HCT116 (cell line): ENCODE measurements at regions not wholly inside any gene's neighbourhood (a gene's known extent, or its start where the extent isn't known, plus 50 kb on each side); places are given as distances from the start of the nearest gene placed in this dataset.

ENCODE experiments used
- ATAC-seq: fragments of 200-7000 bp; cut with Tn5 transposase; 2 replicates; pipeline ENCODE4 v1.9.1; 2020; ENCODE audit warnings: mild to moderate bottlenecking, moderate library complexity
- BruUV-seq: library from RNA; stranded (reverse); fragments of 400-500 nt; replicated peaks from 2 replicates; lab custom pipeline; 2021; lab: Mats Ljungman, UMichigan
- CTCF ChIA-PET: fragments of 300-600 bp; sonication (Branson Sonifier 250); formaldehyde crosslinking; loops from one replicate; lab custom pipeline; 2021; ENCODE audit warnings: antibody characterized with exemption; lab: Charles Lee
- POLR2A ChIA-PET: fragments of 300-600, 350-600 bp; sonication (Branson Sonifier 250); formaldehyde crosslinking; loops from one replicate; lab custom pipeline; 2021; ENCODE audit warnings: antibody characterized with exemption; lab: Charles Lee
- RAD21 ChIA-PET, 2 experiments: fragments of 300-600 bp; sonication (Branson Sonifier 250); formaldehyde crosslinking; loops; one replicate each; lab custom pipeline; 2023; ENCODE audit warnings: low total read pairs in 2 of 2; ENCODE audit not compliant: uncharacterized antibody in 2 of 2, unreplicated experiment in 2 of 2, low non-redundant PET in 1 of 2; lab: Charles Lee
- DNase-seq: peaks from one replicate; pipeline ENCODE4 v3.0.0-alpha.2; 2010; ENCODE audit warnings: low read depth, low spot score
- H2AFZ ChIP-seq: fragments of 200-600 bp; shearing (Covaris generic), sonication (generic); 2 replicates; pipeline ENCODE4 v1.6.1; 2017; ENCODE audit warnings: low read depth, mixed run types, mixed read lengths, antibody characterized with exemption, low read length; ENCODE audit not compliant: poor library complexity, severe bottlenecking
- H3K27ac ChIP-seq: 2 replicates; pipeline ENCODE4 v1.5.1; 2012; ENCODE audit warnings: low read depth, low read length
- H3K27me3 ChIP-seq: fragments of 200-600 bp; sonication (generic); 2 replicates; pipeline ENCODE4 v1.6.1; 2016; ENCODE audit warnings: mixed run types, low read length, mixed read lengths; ENCODE audit not compliant: insufficient read depth
- H3K36me3 ChIP-seq, 2 experiments: fragments of 200-500 bp in 1 of 2; fragments of 200-600 bp in 1 of 2; sonication (Bioruptor generic) in 1 of 2; sonication (generic) in 1 of 2; 2 replicates each; pipeline versions ENCODE4 v1.5.1 to v1.6.1; 2014 to 2016; ENCODE audit warnings: low read length in 2 of 2, inconsistent platforms in 1 of 2, mixed read lengths in 1 of 2, mixed run types in 1 of 2; ENCODE audit not compliant: insufficient read depth in 2 of 2, control insufficient read depth in 1 of 2
- H3K4me1 ChIP-seq, 2 experiments: fragments of 200-600 bp in 1 of 2; sonication (generic) in 1 of 2; 2 replicates each; pipeline versions ENCODE4 v1.5.1 to v1.6.1; 2012 to 2017; ENCODE audit warnings: low read length in 2 of 2, inconsistent platforms in 1 of 2, mild to moderate bottlenecking in 1 of 2, mixed read lengths in 1 of 2, mixed run types in 1 of 2, moderate library complexity in 1 of 2; ENCODE audit not compliant: insufficient read depth in 2 of 2, control insufficient read depth in 1 of 2
- H3K4me2 ChIP-seq: fragments of 200-600 bp; sonication (generic); 2 replicates; pipeline ENCODE4 v1.6.1; 2017; ENCODE audit warnings: mixed run types, low read length, mixed read lengths
- H3K4me3 ChIP-seq, 2 experiments: fragments of 200-600 bp in 1 of 2; sonication (generic) in 1 of 2; replicated peaks in 1 of 2; 2 replicates each; pipeline ENCODE4 v1.5.1; 2011 to 2016; ENCODE audit warnings: low read length in 2 of 2, control low read depth in 1 of 2, low read depth in 1 of 2, mild to moderate bottlenecking in 1 of 2, mixed read lengths in 1 of 2, mixed run types in 1 of 2
- H3K79me2 ChIP-seq: fragments of 200-600 bp; sonication (generic); 2 replicates; pipeline ENCODE4 v1.6.1; 2017; ENCODE audit warnings: mild to moderate bottlenecking, mixed run types, low read length, moderate library complexity, mixed read lengths; ENCODE audit not compliant: insufficient read depth
- H3K9ac ChIP-seq: fragments of 200-600 bp; sonication (generic); 2 replicates; pipeline ENCODE4 v1.6.1; 2016; ENCODE audit warnings: low read length, mixed read lengths
- H3K9me2 ChIP-seq: fragments of 200-600 bp; sonication (generic), shearing (Covaris generic); 2 replicates; pipeline ENCODE4 v1.6.1; 2017; ENCODE audit warnings: mixed run types, mild to moderate bottlenecking, moderate library complexity; ENCODE audit not compliant: insufficient read depth
- H3K9me3 ChIP-seq, 2 experiments: fragments of 200-500 bp in 1 of 2; fragments of 200-600 bp in 1 of 2; sonication (Bioruptor generic) in 1 of 2; sonication (generic) in 1 of 2; 2 replicates each; pipeline ENCODE4 v1.6.1; 2014 to 2017; ENCODE audit warnings: low read length in 2 of 2, mixed read lengths in 2 of 2, inconsistent platforms in 1 of 2, low read depth in 1 of 2, mild to moderate bottlenecking in 1 of 2, mixed run types in 1 of 2, moderate library complexity in 1 of 2; ENCODE audit not compliant: control insufficient read depth in 1 of 2, insufficient read depth in 1 of 2
- H4K20me1 ChIP-seq: fragments of 200-600 bp; sonication (generic), shearing (Covaris generic); 2 replicates; pipeline ENCODE4 v1.6.1; 2017; ENCODE audit warnings: mixed run types, mild to moderate bottlenecking, moderate library complexity; ENCODE audit not compliant: insufficient read depth
- CBX3 ChIP-seq: IDR thresholded peaks from 2 replicates; pipeline ENCODE4 v1.6.1; 2012; ENCODE audit warnings: low read depth
- CEBPB ChIP-seq: IDR thresholded peaks from 2 replicates; pipeline ENCODE4 v1.6.1; 2012; ENCODE audit warnings: low read depth
- EGR1 ChIP-seq: IDR thresholded peaks from 2 replicates; pipeline ENCODE4 v1.6.1; 2012; ENCODE audit warnings: low read depth
- ELF1 ChIP-seq: IDR thresholded peaks from 2 replicates; pipeline ENCODE4 v1.6.1; 2012; ENCODE audit warnings: low read depth, borderline replicate concordance
- EZH2 ChIP-seq: fragments of 200-600 bp; sonication (generic); IDR thresholded peaks from 2 replicates; pipeline ENCODE4 v1.6.1; 2017; ENCODE audit warnings: antibody characterized with exemption, mixed run types
- EZH2phosphoT487 ChIP-seq: fragments of 200-600 bp; IDR thresholded peaks from 2 replicates; pipeline ENCODE4 v1.6.1; 2018; ENCODE audit warnings: antibody characterized with exemption, borderline replicate concordance
- JUND ChIP-seq: IDR thresholded peaks from 2 replicates; pipeline ENCODE4 v1.6.1; 2012
- POLR2A ChIP-seq: IDR thresholded peaks from 2 replicates; pipeline ENCODE4 v1.7.0; 2011; ENCODE audit warnings: borderline replicate concordance; ENCODE audit not compliant: insufficient read depth, insufficient read length; ENCODE audit errors: extremely low read depth
- POLR2AphosphoS5 ChIP-seq: IDR thresholded peaks from 2 replicates; pipeline ENCODE4 v1.6.1; 2011; ENCODE audit warnings: mild to moderate bottlenecking, low read depth, low read length, moderate library complexity
- RAD21 ChIP-seq: IDR thresholded peaks from 2 replicates; pipeline ENCODE4 v1.6.1; 2012; ENCODE audit warnings: low read depth, mild to moderate bottlenecking
- SIN3A ChIP-seq: IDR thresholded peaks from 2 replicates; pipeline ENCODE4 v1.6.1; 2012; ENCODE audit warnings: low read depth
- TCF7L2 ChIP-seq: IDR thresholded peaks from 2 replicates; pipeline ENCODE4 v1.7.0; 2011; ENCODE audit warnings: borderline replicate concordance, inconsistent platforms; ENCODE audit not compliant: insufficient read depth, insufficient read length; ENCODE audit errors: extremely low read depth
- ZFX ChIP-seq: fragments of 450-650 bp; IDR thresholded peaks from 2 replicates; pipeline ENCODE4 v1.6.1; 2017
- intact Hi-C: fragments of 100-400 bp; cut with micrococcal nuclease; formaldehyde crosslinking; loops from 2 replicates; pipeline ENCODE4 v1.10.0; 2022
- TF ChIP-seq, protein P1 (sequence below): IDR thresholded peaks from 2 replicates; pipeline ENCODE4 v1.6.1; 2012
- TF ChIP-seq, protein P2 (sequence below): IDR thresholded peaks from 2 replicates; pipeline ENCODE4 v1.6.1; 2012

DNA sequence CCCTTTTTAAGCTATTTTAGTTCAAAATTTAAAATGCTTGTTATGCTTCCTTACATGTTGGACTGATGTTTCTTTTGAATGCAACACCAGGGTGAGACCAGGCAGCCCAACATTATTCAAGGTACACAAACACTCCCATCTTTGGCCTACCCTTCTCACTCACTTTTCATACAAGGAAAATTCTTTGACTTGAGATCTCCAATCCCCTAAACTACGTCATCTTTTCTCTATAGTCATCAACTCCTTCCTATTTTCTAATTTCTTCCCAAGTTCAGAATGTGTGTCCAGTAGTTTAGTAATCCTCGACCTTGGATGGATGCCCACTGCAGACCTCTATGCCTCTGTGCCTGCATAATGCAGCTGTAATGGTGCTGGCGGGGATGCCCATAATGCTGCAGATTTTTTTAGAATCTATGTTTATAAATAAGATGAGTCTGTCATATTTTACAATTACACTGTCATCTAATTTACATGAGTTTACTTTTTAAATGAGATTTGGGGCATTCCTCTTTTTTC, 108.7 kb downstream of the ID4 start:
- H3K27me3 ChIP-seq, result no peaks in the 10 kb centered on the region
- no peak overlapping the region for H3K4me2 ChIP-seq
- RAD21 ChIA-PET, result no interaction called here
- no peak for ATAC-seq
- intact Hi-C loops, result no loop called here
- H3K9me3 ChIP-seq, result no peaks in the 10 kb centered on the region
- no peaks in the 10 kb centered on the region for H3K9me2 ChIP-seq
- CTCF ChIA-PET, result no interaction called here
- H3K79me2 ChIP-seq, result no peaks in the 10 kb centered on the region
- TF ChIP-seq EZH2, result no peak
- TF ChIP-seq, protein P1, sequence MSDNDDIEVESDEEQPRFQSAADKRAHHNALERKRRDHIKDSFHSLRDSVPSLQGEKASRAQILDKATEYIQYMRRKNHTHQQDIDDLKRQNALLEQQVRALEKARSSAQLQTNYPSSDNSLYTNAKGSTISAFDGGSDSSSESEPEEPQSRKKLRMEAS, result no peak
- no peak overlapping the region for H3K27ac ChIP-seq
- H3K36me3 ChIP-seq, result no peaks in the 10 kb centered on the region
- no TSS peak for BruUV-seq
- H3K9ac ChIP-seq, result no peak overlapping the region
- DNase-seq, result no peak
- POLR2A ChIA-PET, result no interaction called here
- H3K4me3 ChIP-seq, result no peak overlapping the region
- no peaks in the 10 kb centered on the region for H3K4me1 ChIP-seq
- H2AFZ ChIP-seq, result no peak overlapping the region
- H4K20me1 ChIP-seq, result no peaks in the 10 kb centered on the region

GRCh38 chr6:19949155-19949554, 112.0 kb downstream of the ID4 start:
- Histone ChIP-seq H3K27ac (no peak overlapping the region), H3K36me3 (no peaks in the 10 kb centered on the region), H3K79me2 (no peaks in the 10 kb centered on the region), H4K20me1 (no peaks in the 10 kb centered on the region), H3K4me1 (no peaks in the 10 kb centered on the region), H3K9me3 (no peaks in the 10 kb centered on the region), H3K27me3 (no peaks in the 10 kb centered on the region), H3K4me3 (no peak overlapping the region), H3K4me2 (no peak overlapping the region), H3K9ac (no peak overlapping the region), H2AFZ (no peak overlapping the region), H3K9me2 (no peaks in the 10 kb centered on the region)
- BruUV-seq, result no TSS peak
- POLR2A ChIA-PET, result no interaction called here
- CTCF ChIA-PET, result no interaction called here
- no peak for TF ChIP-seq TCF7L2
- TF ChIP-seq, protein P2, sequence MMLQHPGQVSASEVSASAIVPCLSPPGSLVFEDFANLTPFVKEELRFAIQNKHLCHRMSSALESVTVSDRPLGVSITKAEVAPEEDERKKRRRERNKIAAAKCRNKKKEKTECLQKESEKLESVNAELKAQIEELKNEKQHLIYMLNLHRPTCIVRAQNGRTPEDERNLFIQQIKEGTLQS, result no peak
- no peak for TF ChIP-seq SIN3A
- no peak for TF ChIP-seq EGR1
- no peak for TF ChIP-seq ELF1
- no peak for TF ChIP-seq CBX3
- no peak for TF ChIP-seq EZH2phosphoT487
- TF ChIP-seq POLR2A, result no peak
- TF ChIP-seq, protein P1, result no peak
- TF ChIP-seq POLR2AphosphoS5, result no peak
- TF ChIP-seq EZH2, result no peak
- no peak for TF ChIP-seq CEBPB
- TF ChIP-seq JUND, result no peak
- TF ChIP-seq RAD21, result no peak
- no peak for TF ChIP-seq ZFX
- intact Hi-C loops, result no loop called here
- no peak for ATAC-seq
- no peak for DNase-seq
- RAD21 ChIA-PET, result no interaction called here
